D721Med (cell line): ENCODE measurements at regions not wholly inside any gene's neighbourhood (a gene's known extent, or its start where the extent isn't known, plus 50 kb on each side); places are given as distances from the start of the nearest gene placed in this dataset.
"Not testable (repeated sequence)": the region's sequence is repeated elsewhere in the genome, so short reads cannot be mapped to it uniquely, and the experiment has no call there.

ENCODE experiments used
- DNase-seq: peaks from one replicate; pipeline ENCODE4 v3.0.0; 2011; ENCODE audit warnings: low spot score; ENCODE audit not compliant: insufficient read length
- FAIRE-seq: peaks from 2 replicates; lab custom pipeline; 2011; peaks lifted over from hg19 to GRCh38; lab: Jason Lieb, UNC
- TF ChIP-seq, protein P1 (sequence below): IDR thresholded peaks from 2 replicates; pipeline ENCODE4 v1.5.1; 2012; ENCODE audit warnings: mild to moderate bottlenecking, control low read depth; ENCODE audit not compliant: insufficient read depth; ENCODE audit errors: missing control alignments

DNA sequence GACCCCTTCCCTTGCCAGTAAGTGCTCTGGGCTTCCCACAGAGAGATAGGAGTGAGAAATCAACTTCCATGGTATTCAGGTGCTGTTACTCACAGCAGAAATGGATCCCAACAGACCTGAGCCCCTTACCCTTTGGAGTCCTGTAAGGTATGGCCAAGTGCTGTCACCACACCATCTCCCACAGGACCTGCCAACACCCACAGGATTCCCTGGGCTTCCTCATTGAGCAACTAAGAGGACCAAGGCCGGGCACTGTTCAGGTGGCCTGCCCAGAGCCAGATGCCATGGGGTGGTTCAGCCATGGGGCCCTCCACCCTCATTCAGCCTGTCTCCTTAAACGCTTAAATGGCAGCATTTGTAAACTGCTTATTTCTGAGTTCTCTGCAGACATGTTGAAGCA lies 166.2 kb downstream of the TRIM43 start:
- TF ChIP-seq, protein P1, sequence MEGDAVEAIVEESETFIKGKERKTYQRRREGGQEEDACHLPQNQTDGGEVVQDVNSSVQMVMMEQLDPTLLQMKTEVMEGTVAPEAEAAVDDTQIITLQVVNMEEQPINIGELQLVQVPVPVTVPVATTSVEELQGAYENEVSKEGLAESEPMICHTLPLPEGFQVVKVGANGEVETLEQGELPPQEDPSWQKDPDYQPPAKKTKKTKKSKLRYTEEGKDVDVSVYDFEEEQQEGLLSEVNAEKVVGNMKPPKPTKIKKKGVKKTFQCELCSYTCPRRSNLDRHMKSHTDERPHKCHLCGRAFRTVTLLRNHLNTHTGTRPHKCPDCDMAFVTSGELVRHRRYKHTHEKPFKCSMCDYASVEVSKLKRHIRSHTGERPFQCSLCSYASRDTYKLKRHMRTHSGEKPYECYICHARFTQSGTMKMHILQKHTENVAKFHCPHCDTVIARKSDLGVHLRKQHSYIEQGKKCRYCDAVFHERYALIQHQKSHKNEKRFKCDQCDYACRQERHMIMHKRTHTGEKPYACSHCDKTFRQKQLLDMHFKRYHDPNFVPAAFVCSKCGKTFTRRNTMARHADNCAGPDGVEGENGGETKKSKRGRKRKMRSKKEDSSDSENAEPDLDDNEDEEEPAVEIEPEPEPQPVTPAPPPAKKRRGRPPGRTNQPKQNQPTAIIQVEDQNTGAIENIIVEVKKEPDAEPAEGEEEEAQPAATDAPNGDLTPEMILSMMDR: no peak
- FAIRE-seq: no peak

DNA sequence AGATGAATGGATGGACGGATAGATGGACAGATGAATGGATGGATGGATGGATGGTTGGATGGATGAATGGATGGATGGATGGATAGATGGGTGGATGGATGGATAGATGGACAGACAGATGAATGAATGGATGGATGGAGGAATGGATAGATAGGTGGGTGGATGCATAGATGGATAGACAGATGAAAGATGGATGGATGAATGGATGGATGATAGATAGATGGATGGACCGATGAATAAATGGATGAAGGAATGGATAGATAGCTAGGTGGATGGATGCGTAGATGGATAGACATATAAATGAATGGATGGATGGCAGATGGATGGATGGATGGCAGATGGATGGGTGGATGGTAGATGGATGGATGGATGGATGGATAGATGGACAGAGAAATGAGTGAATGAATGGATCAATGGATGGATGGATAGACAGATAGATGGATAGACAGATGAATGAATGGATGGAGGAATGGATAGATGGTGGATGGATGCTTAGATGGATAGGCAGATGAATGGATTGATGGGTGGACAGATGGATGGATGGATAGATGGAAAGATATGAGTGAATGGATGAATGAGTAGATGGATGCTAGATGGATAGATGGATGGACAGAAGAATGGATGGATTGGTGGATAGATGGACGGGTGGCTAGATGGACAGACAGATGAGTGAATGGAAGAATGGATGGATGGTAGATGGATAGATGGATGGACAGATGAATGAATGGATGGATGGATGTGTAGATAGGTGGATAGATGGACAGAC lies 167.9 kb downstream of the TRIM43 start:
- no peak for DNase-seq
- no peak for FAIRE-seq
- TF ChIP-seq, protein P1: no peak

More for the DNA sequence above, 166.2 kb downstream of the TRIM43 start:
- no peak for DNase-seq

DNA sequence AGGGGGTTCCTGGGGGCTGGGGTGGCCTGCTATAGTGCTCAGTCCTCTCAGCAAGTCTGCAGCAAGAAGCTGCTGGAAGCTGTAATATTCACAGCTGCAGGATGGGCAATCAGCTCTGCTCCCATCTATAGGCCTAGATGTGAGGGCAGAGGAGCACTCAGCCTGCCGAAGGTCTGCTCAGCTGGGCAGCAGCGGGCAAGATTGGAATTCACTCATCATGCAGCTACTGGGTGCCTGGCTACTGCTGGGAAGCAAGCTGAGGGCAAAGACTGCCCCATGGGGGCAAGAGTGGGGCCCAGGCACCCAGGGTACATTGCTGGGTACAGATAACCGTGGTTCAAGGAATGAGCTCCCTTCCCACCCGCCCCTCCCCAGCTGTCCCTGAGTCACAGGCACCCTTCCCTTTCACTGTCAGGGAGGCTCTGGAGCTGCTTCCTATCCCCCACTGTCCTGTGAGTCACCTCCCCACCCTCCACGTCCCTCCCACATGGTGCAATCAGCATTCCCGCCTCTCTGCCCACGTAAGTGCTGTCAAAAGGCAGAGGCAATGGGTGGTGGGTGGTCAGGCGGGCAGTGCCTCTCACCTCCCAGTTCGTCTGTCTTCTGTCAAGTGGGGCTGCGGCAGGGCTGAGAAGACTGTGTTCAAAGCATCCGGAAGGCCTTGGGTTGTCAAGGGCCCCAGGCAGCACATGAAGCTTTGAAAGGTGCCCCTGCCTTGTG lies 169.2 kb downstream of the TRIM43 start:
- TF ChIP-seq, protein P1: no peak
- no peak for FAIRE-seq
- DNase-seq: no peak

DNA sequence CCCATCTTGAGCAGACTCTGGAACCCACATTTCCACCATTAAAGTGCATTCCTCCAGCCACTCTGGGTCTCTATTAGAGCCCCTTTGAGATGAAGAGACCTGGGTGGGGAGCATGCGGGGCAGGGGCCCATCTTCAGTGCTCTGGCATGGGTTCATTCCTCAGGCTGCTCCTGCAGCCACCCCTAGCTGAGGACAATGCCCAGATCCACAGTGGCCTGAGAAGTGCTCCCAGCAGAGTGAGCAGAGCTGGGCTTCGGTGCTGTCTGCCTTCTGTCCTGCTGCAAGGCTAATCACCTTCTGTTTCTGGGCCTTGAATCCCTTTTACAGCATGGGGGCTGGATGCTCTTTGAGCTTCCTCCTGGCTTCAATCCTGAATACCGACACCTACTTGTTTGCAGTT lies 169.8 kb downstream of the TRIM43 start:
- TF ChIP-seq, protein P1: no peak
- FAIRE-seq (no peak), DNase-seq (no peak)

DNA sequence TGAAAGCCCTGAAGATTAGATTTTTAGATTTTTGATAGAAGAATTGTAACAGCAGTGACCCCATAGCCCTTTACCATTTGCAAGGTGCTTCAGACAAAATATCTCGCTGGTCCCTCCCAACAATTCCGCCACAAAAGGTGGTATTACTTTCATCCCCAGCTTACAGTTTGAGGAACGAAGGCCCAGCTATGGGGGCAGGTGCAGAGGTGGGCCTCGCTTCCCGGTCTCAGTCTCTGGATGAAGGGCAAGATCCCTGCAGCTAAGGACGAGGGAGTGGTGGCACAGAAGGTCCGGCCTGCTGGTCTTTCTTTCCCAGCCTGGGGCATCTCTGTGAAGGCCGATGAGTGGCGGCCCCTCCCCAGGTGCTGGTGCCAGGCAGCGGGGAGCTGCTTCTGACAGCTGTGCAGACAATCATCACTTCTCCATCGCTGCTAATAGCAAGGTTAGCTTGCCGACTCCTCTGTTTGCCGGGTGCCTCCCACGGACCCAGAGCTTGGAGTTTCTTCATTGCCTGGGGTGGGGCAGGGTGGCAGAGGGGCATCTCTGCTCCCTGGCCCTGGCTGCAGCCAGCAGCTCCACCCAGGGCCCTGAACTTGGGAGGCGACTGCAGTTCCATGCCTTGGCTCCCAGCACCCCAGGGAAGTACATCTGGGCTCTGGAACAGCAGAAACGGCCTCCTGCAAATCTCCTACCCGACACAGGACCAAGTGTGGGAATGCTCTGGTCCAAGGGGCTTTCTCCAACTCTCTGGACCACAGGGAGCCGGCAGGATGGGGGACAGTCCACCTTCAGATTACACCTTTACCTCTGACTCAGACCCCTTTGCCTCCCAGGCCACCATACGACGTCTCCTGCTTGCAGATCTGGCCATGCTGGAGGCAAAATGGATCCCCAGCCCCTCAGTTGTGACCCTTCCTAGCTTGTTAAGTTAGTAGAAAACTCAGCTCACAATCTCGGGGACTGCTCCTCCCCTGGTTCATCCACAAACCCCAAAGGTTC lies 170.5 kb downstream of the TRIM43 start:
- FAIRE-seq, DNase-seq: not testable (repeated sequence)

DNA sequence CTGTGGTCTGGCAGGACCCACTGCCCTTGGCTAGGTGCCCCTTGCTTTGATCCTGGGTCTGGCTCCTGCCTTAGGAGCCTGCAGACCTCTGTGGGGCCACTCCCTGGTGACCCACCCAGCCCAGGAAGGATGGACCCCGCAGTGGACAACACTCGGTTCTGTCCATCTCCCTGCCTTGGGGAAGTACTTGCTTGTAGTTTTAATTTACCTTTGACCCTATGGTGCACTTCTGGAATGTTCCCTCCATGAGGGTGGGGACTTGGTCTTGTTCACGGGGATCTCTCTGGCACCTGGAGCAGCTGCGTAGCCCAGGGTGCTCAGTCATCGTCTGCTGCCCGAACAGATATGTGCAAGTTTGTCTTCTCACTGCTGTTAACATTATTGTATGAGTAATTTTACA lies 171.3 kb downstream of the TRIM43 start:
- not testable (repeated sequence) for FAIRE-seq, DNase-seq

DNA sequence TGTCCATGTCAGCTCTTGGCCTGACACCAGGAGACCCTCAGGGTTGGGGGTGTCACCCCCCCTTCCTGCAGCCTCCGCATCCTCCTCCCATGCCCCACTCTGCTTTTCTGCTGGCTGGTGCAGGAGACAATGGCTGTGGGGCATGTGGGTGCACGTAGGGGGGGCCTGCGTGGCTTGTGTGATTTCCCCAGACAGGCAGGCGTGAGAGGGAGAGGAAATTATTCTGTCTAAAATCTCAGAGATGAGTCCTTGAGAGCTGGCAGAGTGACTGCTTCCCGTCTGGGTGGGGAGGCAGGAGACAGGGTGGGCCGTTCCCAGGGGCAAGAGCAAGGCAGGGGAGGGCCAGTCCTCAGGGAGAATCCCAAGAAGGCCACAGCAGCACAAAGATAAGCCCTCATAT lies 173.2 kb downstream of the TRIM43 start:
- FAIRE-seq: not testable (repeated sequence)

DNA sequence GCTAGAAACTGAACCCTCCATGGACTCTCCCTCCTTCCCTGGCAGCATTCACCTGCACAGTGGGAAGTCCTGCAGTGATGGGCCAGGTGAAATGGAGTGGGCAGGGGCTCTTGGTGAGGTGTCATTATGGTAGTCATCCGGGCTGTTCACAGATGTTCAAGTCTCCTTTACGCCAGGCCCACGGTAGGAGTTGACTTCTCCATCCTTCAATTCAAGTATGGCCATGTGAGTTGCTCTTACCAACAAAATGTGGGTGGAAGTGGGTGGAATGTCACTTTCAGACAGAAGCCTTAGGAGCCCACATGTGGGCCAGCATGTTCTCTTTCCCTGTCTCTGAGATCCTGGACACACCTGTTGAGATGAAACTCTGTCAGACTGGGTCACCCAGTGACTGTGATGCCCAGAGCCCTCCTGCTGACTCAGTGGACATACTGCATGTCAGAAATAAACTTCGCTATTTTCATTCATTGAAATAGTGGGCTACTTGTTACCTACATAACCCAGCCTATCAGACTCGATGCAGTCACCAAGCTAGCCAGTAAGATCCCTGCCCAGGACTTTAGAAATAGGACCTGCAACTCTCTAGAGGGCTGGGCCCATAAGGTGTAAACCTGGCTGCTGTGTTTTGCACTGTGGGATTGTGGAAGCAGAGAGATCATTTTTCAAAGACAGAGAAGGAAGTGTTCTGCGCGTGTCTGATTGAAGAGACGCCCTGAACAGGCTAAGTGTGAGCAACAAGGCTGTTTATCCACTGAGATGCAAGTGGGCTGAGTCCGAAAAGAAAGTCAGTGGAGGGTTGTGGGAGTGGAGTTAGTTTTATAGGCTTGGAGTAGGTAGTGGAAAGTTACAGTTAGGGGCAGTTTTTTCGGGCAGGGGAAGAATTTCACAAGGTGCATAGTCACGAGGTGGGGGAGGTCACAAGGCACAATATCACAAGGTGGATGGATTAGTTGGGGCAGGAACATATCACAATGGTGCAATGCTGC lies 174.4 kb downstream of the TRIM43 start:
- DNase-seq, FAIRE-seq: not testable (repeated sequence)

More for the DNA sequence above, 173.2 kb downstream of the TRIM43 start:
- not testable (repeated sequence) for DNase-seq

DNA sequence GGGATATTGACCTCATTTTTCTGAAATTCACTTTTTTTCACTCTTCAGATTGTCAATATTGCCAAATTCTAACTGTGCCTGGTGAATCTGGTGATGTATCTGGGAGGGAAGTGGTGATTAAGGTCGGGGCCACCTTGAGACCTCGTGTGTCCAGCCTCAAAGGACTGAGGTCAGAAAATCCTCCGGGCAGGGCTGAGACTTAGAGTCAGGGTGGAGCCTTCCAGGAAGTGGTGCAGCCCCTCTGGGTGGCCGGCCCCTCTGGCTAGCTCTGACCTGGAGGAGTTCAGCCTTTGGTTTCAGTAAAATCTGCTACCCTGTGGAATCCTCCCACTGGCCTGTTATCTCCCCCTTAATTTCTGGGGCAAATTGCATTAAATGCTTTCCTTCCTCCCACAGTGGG lies 175.7 kb downstream of the TRIM43 start:
- FAIRE-seq, DNase-seq: not testable (repeated sequence)

DNA sequence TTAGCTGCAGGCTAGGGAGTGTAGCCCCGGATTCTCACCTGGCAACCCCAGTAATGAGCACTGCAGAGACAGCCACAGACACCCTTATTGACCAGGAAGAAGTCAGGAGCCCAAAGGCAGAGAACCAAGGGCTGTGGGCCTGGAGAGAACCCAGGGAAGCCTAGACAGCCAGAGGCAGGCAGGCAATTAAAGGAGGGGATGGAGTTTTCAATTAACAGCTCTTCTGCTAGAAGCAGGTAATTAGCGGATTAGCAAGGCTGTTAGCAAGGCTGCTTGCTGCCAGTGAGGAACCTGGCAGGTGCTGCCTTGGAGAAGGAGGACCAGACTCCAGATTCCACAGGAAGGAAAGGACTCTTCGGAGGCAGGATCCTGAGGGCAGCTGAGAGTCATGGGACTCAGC lies 176.1 kb downstream of the TRIM43 start:
- not testable (repeated sequence) for FAIRE-seq

DNA sequence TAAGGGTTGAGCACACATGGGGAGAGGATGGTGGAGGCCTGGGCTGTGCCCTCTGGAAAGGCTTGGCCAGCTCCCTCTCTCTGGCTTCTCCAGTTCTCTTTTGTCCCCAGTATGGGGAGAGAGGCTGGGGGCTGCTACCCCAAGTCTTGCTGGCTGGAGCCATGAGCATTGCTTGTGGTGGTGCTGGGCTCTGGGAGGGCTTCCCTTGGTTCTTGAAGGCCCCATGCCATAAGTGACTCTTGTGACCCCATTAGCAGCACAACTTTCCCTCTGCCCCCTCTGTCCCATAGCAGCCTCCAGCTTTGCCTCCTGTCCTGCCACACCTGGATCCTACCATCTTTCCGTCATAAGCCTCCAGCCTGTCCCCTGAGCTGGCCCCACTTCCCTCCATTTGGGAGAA lies 177.5 kb downstream of the TRIM43 start:
- not testable (repeated sequence) for DNase-seq, FAIRE-seq

More for the DNA sequence above, 176.1 kb downstream of the TRIM43 start:
- not testable (repeated sequence) for DNase-seq

DNA sequence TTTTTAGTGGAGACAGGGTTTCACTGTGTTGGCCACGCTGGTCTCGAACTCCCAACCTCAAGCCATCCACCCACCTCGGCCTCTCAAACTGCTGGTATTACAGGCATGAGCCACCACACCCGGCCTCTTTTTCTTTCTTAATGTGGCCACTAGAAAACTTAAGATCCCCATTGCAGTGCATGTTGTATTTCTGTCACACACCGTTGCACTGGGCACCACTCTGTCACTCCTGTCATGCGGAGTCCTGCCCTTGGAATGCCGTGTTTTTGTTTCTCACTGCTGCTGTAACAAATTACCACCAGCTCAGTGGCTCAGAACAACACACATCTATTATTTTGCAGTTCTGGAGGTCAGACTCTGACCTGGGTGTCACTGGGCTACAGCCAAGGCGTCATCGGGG lies 178.9 kb downstream of the TRIM43 start:
- not testable (repeated sequence) for DNase-seq, FAIRE-seq
